ENCODE measurements at regions not wholly inside any gene's neighbourhood (a gene's known extent, or its start where the extent isn't known, plus 50 kb on each side); places are given as distances from the start of the nearest gene placed in this dataset.

DNA sequence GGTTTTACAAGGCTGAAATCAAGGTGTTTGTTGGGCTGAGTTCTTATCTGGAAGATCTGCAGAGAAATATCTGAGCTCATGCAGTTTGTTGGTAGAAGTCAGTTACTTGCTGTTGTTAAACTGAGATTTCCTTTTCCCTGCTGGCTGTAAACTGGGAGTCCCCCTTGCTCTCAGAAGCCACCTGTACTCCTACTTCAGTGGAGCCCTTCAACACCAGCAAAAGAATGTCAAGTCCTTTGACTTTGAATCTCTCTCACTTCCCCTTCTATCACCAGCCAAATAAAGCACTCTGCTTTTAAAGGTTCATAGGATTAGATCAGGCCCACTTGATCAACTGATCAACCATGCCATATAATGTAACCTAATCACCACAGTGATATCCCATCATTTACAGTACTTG, 252.2 kb upstream of the CDH7 start:
- ChIA-PET POLR2A (no interaction called here), CTCF (no interaction called here)
- Histone ChIP-seq H3K27ac (no peak overlapping the region), H3K4me1 (no peaks in the 10 kb centered on the region), H3K4me3 (no peak overlapping the region), H3K9me3 (no peaks in the 10 kb centered on the region), H3K4me2 (no peak overlapping the region)
- FAIRE-seq (no peak), DNase-seq (ENCODE audit: low read depth in 1 of 2, low spot score in 1 of 2) (no peak), ATAC-seq (no peak)
- TF ChIP-seq RNF2 (IDR thresholded peaks at IDR 0.05; ENCODE audit: borderline replicate concordance, low read depth): no peak
- no peak for TF ChIP-seq SMC3 (IDR thresholded peaks at IDR 0.05)
- TF ChIP-seq EHMT2 (IDR thresholded peaks at IDR 0.05; ENCODE audit: low read depth): no peak
- TF ChIP-seq HDAC2 (IDR thresholded peaks at IDR 0.05): no peak

DNA sequence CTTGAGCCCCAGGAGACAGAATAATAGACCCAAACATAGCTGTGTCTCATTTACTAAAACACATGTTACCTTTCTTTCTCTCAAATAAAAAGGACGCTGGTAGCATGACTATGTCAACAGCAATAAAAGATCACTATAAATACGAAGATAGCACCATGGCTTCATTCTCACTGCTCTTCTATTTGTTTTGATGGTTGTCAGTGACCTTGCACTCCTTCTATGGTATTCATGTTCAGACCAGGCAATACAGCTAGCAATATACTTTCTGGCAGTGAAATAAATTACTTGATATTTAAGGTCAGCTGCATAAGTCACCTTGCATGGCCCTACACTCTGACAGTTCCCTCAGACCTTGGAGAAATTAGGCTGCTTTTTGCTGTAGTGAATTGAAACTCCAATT, 263.2 kb upstream of the CDH7 start:
- ChIA-PET CTCF (no interaction called here), POLR2A (no interaction called here)
- Histone ChIP-seq H3K4me2 (no peak overlapping the region), H3K27ac (no peak overlapping the region), H3K4me3 (no peak overlapping the region), H3K9me3 (no peaks in the 10 kb centered on the region), H3K4me1 (no peaks in the 10 kb centered on the region)
- 8% methylated on average over 2 of the region's 2 CpGs for WGBS (ENCODE audit: missing lambda C conversion rate)
- DNase-seq (ENCODE audit: low read depth in 1 of 2, low spot score in 1 of 2) (no peak), FAIRE-seq (no peak), ATAC-seq (no peak)
- TF ChIP-seq, protein P1, sequence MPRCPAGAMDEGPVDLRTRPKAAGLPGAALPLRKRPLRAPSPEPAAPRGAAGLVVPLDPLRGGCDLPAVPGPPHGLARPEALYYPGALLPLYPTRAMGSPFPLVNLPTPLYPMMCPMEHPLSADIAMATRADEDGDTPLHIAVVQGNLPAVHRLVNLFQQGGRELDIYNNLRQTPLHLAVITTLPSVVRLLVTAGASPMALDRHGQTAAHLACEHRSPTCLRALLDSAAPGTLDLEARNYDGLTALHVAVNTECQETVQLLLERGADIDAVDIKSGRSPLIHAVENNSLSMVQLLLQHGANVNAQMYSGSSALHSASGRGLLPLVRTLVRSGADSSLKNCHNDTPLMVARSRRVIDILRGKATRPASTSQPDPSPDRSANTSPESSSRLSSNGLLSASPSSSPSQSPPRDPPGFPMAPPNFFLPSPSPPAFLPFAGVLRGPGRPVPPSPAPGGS (IDR thresholded peaks at IDR 0.05): no peak
- TF ChIP-seq, protein P2, sequence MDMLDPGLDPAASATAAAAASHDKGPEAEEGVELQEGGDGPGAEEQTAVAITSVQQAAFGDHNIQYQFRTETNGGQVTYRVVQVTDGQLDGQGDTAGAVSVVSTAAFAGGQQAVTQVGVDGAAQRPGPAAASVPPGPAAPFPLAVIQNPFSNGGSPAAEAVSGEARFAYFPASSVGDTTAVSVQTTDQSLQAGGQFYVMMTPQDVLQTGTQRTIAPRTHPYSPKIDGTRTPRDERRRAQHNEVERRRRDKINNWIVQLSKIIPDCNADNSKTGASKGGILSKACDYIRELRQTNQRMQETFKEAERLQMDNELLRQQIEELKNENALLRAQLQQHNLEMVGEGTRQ (IDR thresholded peaks at IDR 0.05): no peak
- TF ChIP-seq JUNB (IDR thresholded peaks at IDR 0.05) (no peak), HDAC2 (IDR thresholded peaks at IDR 0.05) (no peak), CBX8 (IDR thresholded peaks at IDR 0.05) (no peak), TP53 (CRISPR knock-in tag; IDR thresholded peaks at IDR 0.05) (no peak), CEBPB (IDR thresholded peaks at IDR 0.05) (no peak), RFX5 (IDR thresholded peaks at IDR 0.05) (no peak), ESRRA (IDR thresholded peaks at IDR 0.05; ENCODE audit: borderline replicate concordance, low read length) (no peak), ZSCAN20 (CRISPR knock-in tag; IDR thresholded peaks at IDR 0.05) (no peak), KDM5A (IDR thresholded peaks at IDR 0.05) (no peak), RAD21 (conservative IDR thresholded peaks at IDR 0.05 in 1 of 2, IDR thresholded peaks at IDR 0.05 in 1 of 2) (no peak), SMC3 (IDR thresholded peaks at IDR 0.05) (no peak), ZFP36 (IDR thresholded peaks at IDR 0.05; ENCODE audit: borderline replicate concordance, partially characterized antibody) (no peak), NR3C1 (IDR thresholded peaks at IDR 0.05) (no peak)
- TF ChIP-seq, protein P3, sequence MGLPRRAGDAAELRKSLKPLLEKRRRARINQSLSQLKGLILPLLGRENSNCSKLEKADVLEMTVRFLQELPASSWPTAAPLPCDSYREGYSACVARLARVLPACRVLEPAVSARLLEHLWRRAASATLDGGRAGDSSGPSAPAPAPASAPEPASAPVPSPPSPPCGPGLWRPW (IDR thresholded peaks at IDR 0.05): no peak
- TF ChIP-seq, protein P4, sequence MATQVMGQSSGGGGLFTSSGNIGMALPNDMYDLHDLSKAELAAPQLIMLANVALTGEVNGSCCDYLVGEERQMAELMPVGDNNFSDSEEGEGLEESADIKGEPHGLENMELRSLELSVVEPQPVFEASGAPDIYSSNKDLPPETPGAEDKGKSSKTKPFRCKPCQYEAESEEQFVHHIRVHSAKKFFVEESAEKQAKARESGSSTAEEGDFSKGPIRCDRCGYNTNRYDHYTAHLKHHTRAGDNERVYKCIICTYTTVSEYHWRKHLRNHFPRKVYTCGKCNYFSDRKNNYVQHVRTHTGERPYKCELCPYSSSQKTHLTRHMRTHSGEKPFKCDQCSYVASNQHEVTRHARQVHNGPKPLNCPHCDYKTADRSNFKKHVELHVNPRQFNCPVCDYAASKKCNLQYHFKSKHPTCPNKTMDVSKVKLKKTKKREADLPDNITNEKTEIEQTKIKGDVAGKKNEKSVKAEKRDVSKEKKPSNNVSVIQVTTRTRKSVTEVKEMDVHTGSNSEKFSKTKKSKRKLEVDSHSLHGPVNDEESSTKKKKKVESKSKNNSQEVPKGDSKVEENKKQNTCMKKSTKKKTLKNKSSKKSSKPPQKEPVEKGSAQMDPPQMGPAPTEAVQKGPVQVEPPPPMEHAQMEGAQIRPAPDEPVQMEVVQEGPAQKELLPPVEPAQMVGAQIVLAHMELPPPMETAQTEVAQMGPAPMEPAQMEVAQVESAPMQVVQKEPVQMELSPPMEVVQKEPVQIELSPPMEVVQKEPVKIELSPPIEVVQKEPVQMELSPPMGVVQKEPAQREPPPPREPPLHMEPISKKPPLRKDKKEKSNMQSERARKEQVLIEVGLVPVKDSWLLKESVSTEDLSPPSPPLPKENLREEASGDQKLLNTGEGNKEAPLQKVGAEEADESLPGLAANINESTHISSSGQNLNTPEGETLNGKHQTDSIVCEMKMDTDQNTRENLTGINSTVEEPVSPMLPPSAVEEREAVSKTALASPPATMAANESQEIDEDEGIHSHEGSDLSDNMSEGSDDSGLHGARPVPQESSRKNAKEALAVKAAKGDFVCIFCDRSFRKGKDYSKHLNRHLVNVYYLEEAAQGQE (IDR thresholded peaks at IDR 0.05): no peak
- TF ChIP-seq, protein P5, sequence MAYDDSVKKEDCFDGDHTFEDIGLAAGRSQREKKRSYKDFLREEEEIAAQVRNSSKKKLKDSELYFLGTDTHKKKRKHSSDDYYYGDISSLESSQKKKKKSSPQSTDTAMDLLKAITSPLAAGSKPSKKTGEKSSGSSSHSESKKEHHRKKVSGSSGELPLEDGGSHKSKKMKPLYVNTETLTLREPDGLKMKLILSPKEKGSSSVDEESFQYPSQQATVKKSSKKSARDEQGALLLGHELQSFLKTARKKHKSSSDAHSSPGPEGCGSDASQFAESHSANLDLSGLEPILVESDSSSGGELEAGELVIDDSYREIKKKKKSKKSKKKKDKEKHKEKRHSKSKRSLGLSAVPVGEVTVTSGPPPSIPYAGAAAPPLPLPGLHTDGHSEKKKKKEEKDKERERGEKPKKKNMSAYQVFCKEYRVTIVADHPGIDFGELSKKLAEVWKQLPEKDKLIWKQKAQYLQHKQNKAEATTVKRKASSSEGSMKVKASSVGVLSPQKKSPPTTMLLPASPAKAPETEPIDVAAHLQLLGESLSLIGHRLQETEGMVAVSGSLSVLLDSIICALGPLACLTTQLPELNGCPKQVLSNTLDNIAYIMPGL (CRISPR knock-in tag; IDR thresholded peaks at IDR 0.05; ENCODE audit: borderline replicate concordance): no peak
